ENCODE measurements at regions not wholly inside any gene's neighbourhood (a gene's known extent, or its start where the extent isn't known, plus 50 kb on each side); places are given as distances from the start of the nearest gene placed in this dataset.

DNA sequence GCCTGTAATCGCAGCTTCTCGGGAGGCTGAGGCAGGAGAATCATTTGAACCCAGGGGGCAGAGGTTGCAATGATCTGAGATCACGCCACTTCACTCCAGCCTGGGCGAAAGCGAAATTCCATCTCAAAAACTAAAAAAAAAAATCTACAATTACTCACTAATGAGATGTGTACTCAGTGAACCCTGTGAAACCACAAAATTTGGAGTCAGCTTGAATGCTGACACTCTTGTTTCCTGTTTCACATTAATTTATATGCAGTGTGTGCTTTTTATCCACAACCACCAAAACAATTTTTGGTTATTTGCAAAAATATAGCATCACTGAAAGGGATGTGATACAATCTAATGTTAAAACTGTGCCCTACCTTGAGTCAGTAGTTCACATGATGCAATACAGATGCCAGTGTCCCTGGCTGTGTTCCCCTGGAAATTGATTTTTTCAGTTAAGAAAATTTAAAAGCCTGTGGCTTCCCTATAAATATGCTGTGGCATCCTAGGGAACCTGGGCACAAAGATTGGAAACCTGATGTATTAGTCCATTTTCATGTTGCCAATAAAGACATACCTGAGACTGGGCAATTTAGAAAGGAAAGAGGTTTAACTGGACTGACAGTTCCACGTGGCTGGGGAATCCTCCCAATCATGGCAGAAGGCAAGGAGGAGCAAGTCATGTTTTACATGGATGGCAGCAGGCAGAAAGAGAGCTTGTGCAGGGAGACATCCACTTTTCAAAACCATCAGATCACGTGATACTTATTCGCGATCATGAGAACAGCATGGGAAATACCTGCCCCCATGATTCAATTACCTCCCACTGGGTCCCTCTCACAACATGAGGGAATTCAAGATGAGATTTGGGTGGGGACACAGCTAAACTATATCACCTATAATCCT lies 337.5 kb upstream of the NT5C1B start:
- Histone ChIP-seq H3K4me1 (ENCODE audit: control insufficient read depth, extremely low read depth, insufficient read depth, low read length) (no peaks in the 10 kb centered on the region), H3K27me3 (ENCODE audit: control insufficient read depth in 2 of 2, insufficient read depth in 2 of 2, low read length in 2 of 2) (no peaks in the 10 kb centered on the region), H3K9ac (replicated peaks; ENCODE audit: extremely low read depth, insufficient read depth, low read length) (no peak overlapping the region), H3K9me1 (replicated peaks; ENCODE audit: control insufficient read depth, extremely low read depth, insufficient read depth, low read length) (no peaks in the 10 kb centered on the region), H2AFZ (ENCODE audit: low read depth, low read length) (no peak overlapping the region), H3K27ac (ENCODE audit: insufficient read depth, low read depth, low read length) (no peak overlapping the region), H3K79me2 (ENCODE audit: control insufficient read depth, insufficient read depth, low read length) (no peaks in the 10 kb centered on the region), H4K20me1 (replicated peaks; ENCODE audit: control insufficient read depth, extremely low read depth, insufficient read depth, low read length) (no peaks in the 10 kb centered on the region), H3K9me3 (replicated peaks; ENCODE audit: control insufficient read depth, insufficient read depth, low read length) (no peaks in the 10 kb centered on the region), H3K4me3 (replicated peaks in 1 of 3; ENCODE audit: insufficient read depth in 1 of 3, low read depth in 1 of 3, low read length in 3 of 3) (no peak overlapping the region), H3K4me2 (ENCODE audit: insufficient read depth, low read length) (no peak overlapping the region), H3K36me3 (ENCODE audit: control insufficient read depth in 2 of 2, extremely low read depth in 1 of 2, insufficient read depth in 2 of 2, low read length in 2 of 2) (no peaks in the 10 kb centered on the region)
- POLR2A ChIA-PET: no interaction called here
- no TSS peak for BruUV-seq (replicated peaks)
- TF ChIP-seq FOS (IDR thresholded peaks at IDR 0.05; ENCODE audit: borderline replicate concordance, insufficient read depth, low read length): no peak
- TF ChIP-seq, protein P1, sequence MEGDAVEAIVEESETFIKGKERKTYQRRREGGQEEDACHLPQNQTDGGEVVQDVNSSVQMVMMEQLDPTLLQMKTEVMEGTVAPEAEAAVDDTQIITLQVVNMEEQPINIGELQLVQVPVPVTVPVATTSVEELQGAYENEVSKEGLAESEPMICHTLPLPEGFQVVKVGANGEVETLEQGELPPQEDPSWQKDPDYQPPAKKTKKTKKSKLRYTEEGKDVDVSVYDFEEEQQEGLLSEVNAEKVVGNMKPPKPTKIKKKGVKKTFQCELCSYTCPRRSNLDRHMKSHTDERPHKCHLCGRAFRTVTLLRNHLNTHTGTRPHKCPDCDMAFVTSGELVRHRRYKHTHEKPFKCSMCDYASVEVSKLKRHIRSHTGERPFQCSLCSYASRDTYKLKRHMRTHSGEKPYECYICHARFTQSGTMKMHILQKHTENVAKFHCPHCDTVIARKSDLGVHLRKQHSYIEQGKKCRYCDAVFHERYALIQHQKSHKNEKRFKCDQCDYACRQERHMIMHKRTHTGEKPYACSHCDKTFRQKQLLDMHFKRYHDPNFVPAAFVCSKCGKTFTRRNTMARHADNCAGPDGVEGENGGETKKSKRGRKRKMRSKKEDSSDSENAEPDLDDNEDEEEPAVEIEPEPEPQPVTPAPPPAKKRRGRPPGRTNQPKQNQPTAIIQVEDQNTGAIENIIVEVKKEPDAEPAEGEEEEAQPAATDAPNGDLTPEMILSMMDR (IDR thresholded peaks at IDR 0.05; ENCODE audit: extremely low read depth in 1 of 2, insufficient read depth in 1 of 2, low read depth in 1 of 2, low read length in 2 of 2): no peak
- TF ChIP-seq POLR2A (IDR thresholded peaks at IDR 0.05; ENCODE audit: low read depth, low read length): no peak
- TF ChIP-seq POLR2AphosphoS5 (IDR thresholded peaks at IDR 0.05; ENCODE audit: insufficient read depth, low read depth, low read length): no peak
- TF ChIP-seq MYC (IDR thresholded peaks at IDR 0.05; ENCODE audit: low read depth, low read length): no peak
- TF ChIP-seq, protein P2, sequence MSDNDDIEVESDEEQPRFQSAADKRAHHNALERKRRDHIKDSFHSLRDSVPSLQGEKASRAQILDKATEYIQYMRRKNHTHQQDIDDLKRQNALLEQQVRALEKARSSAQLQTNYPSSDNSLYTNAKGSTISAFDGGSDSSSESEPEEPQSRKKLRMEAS (IDR thresholded peaks at IDR 0.05; ENCODE audit: insufficient read depth, insufficient read length): no peak
- TF ChIP-seq JUN (IDR thresholded peaks at IDR 0.05; ENCODE audit: borderline replicate concordance, insufficient read depth, insufficient read length, low read depth): no peak
- no peak for TF ChIP-seq GATA2 (IDR thresholded peaks at IDR 0.05; ENCODE audit: insufficient read depth, insufficient read length, low read depth, low read length)
- TF ChIP-seq EZH2 (IDR thresholded peaks at IDR 0.05; ENCODE audit: borderline replicate concordance, low read depth, low read length, severe bottlenecking): no peak
- intact Hi-C loops (cut with micrococcal nuclease) (no loop called here), dilution Hi-C loops (cut with MboI; ENCODE audit: extremely low pct_ligation_motif_present, low sequenced_read_pairs) (no loop called here)
- CTCF ChIA-PET: no interaction called here
- DNase-seq (ENCODE audit: low read depth, low spot score) (no peak), FAIRE-seq (no peak)

All from endothelial cell of umbilical vein (primary cell).